Neural cell (in vitro differentiated cells): ENCODE measurements at regions not wholly inside any gene's neighbourhood (a gene's known extent, or its start where the extent isn't known, plus 50 kb on each side); places are given as distances from the start of the nearest gene placed in this dataset.

Experiments
- EP300 ChIP-seq: fragments of 450-650 bp; conservative IDR thresholded peaks from 2 replicates; pipeline ENCODE4 v1.6.1; 2014; ENCODE audit warnings: antibody characterized with exemption, mild to moderate bottlenecking, moderate library complexity; ENCODE audit not compliant: poor library complexity, severe bottlenecking
- EZH2 ChIP-seq: fragments of 200-600, 300-800 bp; shearing (Covaris generic), sonication (generic); IDR thresholded peaks from 2 replicates; pipeline ENCODE4 v1.6.1; 2014; ENCODE audit warnings: antibody characterized with exemption, low read length, borderline replicate concordance, mild to moderate bottlenecking; ENCODE audit not compliant: insufficient read depth, poor library complexity, severe bottlenecking
- POLR2AphosphoS5 ChIP-seq: IDR thresholded peaks from 2 replicates; pipeline ENCODE4 v1.6.1; 2012
- RAD21 ChIP-seq: fragments of 450-650 bp; conservative IDR thresholded peaks from 2 replicates; pipeline ENCODE4 v1.6.1; 2014; ENCODE audit warnings: antibody characterized with exemption, mild to moderate bottlenecking, moderate library complexity
- TF ChIP-seq, protein P1 (sequence below): fragments of 450-650 bp; IDR thresholded peaks from 2 replicates; pipeline ENCODE4 v1.5.1; 2014; ENCODE audit warnings: antibody characterized with exemption, mild to moderate bottlenecking, moderate library complexity; ENCODE audit not compliant: poor library complexity, severe bottlenecking

DNA sequence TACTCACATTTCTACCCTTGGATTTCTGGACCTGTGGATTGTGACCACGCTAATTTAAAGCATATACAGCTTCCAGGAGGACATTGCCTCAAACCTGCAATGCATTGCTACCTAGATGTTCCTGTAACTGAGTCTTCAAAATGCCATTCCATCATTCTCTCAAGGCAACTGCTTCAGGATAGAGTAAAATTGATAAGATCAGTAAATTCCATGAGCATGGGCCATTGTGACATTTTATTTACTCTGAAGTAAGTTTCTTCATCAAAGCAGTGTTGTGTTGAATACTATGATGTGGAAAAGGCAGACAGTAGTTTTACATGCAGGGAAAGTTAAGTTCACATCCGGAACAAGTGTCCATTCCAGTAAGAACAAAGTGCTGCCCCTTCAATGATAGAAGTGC is 991.0 kb downstream of the ARAP2 start:
- TF ChIP-seq, protein P1, sequence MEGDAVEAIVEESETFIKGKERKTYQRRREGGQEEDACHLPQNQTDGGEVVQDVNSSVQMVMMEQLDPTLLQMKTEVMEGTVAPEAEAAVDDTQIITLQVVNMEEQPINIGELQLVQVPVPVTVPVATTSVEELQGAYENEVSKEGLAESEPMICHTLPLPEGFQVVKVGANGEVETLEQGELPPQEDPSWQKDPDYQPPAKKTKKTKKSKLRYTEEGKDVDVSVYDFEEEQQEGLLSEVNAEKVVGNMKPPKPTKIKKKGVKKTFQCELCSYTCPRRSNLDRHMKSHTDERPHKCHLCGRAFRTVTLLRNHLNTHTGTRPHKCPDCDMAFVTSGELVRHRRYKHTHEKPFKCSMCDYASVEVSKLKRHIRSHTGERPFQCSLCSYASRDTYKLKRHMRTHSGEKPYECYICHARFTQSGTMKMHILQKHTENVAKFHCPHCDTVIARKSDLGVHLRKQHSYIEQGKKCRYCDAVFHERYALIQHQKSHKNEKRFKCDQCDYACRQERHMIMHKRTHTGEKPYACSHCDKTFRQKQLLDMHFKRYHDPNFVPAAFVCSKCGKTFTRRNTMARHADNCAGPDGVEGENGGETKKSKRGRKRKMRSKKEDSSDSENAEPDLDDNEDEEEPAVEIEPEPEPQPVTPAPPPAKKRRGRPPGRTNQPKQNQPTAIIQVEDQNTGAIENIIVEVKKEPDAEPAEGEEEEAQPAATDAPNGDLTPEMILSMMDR, result no peak
- TF ChIP-seq EP300 (no peak), RAD21 (no peak), POLR2AphosphoS5 (no peak), EZH2 (no peak)
